HUDEP-2 (cell line): ENCODE measurements at regions not wholly inside any gene's neighbourhood (a gene's known extent, or its start where the extent isn't known, plus 50 kb on each side); places are given as distances from the start of the nearest gene placed in this dataset.

Experiments used
- DNase-seq, 76 experiments: peaks; one replicate each; lab custom pipeline; 2025; ENCODE audit not compliant: unreplicated experiment in 76 of 76; lab: John Stamatoyannopoulos, UW

- no peak for DNase-seq
Observed at GRCh38 chr7:132672200-132672990, 96.1 kb upstream of the PLXNA4 start.

- no peak for DNase-seq
Observed at GRCh38 chr7:132666774-132667172, 90.5 kb upstream of the PLXNA4 start.

GRCh38 chr7:132666071-132666773 is 90.0 kb upstream of the PLXNA4 start:
- DNase-seq = no peak

- peak in 11 of 76 experiments; percentile 2 to 35 (median 8) for DNase-seq
Observed at GRCh38 chr7:132656846-132657776, 80.8 kb upstream of the PLXNA4 start.

- no peak for DNase-seq
Observed at GRCh38 chr7:132656341-132656740, 80.1 kb upstream of the PLXNA4 start.

GRCh38 chr7:132655131-132655727 is 79.0 kb upstream of the PLXNA4 start:
- no peak for DNase-seq

- DNase-seq = peak in 1 of 76 experiments; percentile 6
Observed at GRCh38 chr7:132654150-132654549, 77.9 kb upstream of the PLXNA4 start.

GRCh38 chr7:132653366-132653930 is 77.2 kb upstream of the PLXNA4 start:
- no peak for DNase-seq

GRCh38 chr7:132652507-132652906 is 76.2 kb upstream of the PLXNA4 start:
- DNase-seq = no peak

- DNase-seq = peak in 1 of 76 experiments; percentile 2
Observed at GRCh38 chr7:132650498-132650897, 74.2 kb upstream of the PLXNA4 start.

GRCh38 chr7:132647311-132647710 is 71.0 kb upstream of the PLXNA4 start:
- no peak for DNase-seq

- DNase-seq = no peak
Observed at GRCh38 chr7:132646052-132646451, 69.8 kb upstream of the PLXNA4 start.

GRCh38 chr7:132643302-132643701 is 67.0 kb upstream of the PLXNA4 start:
- DNase-seq = no peak

GRCh38 chr7:132641238-132641637 is 65.0 kb upstream of the PLXNA4 start:
- no peak for DNase-seq

- no peak for DNase-seq
Observed at GRCh38 chr7:132639983-132640382, 63.7 kb upstream of the PLXNA4 start.

- no peak for DNase-seq
Observed at GRCh38 chr7:132638000-132638399, 61.7 kb upstream of the PLXNA4 start.

GRCh38 chr7:132636581-132636980 is 60.3 kb upstream of the PLXNA4 start:
- no peak for DNase-seq

- DNase-seq = no peak
Observed at GRCh38 chr7:132635127-132635526, 58.9 kb upstream of the PLXNA4 start.

GRCh38 chr7:132630834-132631233 is 54.6 kb upstream of the PLXNA4 start:
- no peak for DNase-seq
